Left lung (tissue), 4 donors: ENCODE measurements at regions not wholly inside any gene's neighbourhood (a gene's known extent, or its start where the extent isn't known, plus 50 kb on each side); places are given as distances from the start of the nearest gene placed in this dataset.

Experiments used
- ATAC-seq: fragments of 200-7000 bp; cut with Tn5 transposase; one replicate; pipeline ENCODE4 v1.9.1; 2020; ENCODE audit warnings: moderate library complexity
- DNase-seq, 4 donors: peaks; one replicate each; pipeline ENCODE4 v3.0.0-alpha.2; 2013 to 2020
- H3K27ac ChIP-seq, 2 donors: fragments of 200-600 bp; sonication (generic) in 1 of 2; one replicate each; pipeline versions ENCODE4 v1.5.0 to v1.8.0; 2020 to 2021
- H3K27me3 ChIP-seq, 2 donors: fragments of 200-600 bp; sonication (generic) in 1 of 2; one replicate each; pipeline versions ENCODE4 v1.5.0 to v1.8.0; 2020 to 2021
- H3K36me3 ChIP-seq, 2 donors: fragments of 200-600 bp; sonication (generic) in 1 of 2; one replicate each; pipeline versions ENCODE4 v1.5.0 to v1.8.0; 2020 to 2021
- H3K4me1 ChIP-seq, 2 donors: fragments of 200-600 bp; one replicate each; pipeline ENCODE4 v1.8.0; 2021
- H3K4me3 ChIP-seq, 2 donors: fragments of 200-600 bp; sonication (generic) in 1 of 2; one replicate each; pipeline versions ENCODE4 v1.5.0 to v1.8.0; 2020 to 2021; ENCODE audit warnings: mild to moderate bottlenecking in 1 of 2
- H3K9me3 ChIP-seq, 2 donors: fragments of 200-600 bp; sonication (generic) in 1 of 2; one replicate each; pipeline versions ENCODE4 v1.5.0 to v1.8.0; 2020 to 2021
- CTCF ChIP-seq, 2 donors: fragments of 200-600 bp; sonication (generic) in 1 of 2; IDR thresholded peaks; one replicate each; pipeline versions ENCODE4 v1.5.0 to v1.8.0; 2021; ENCODE audit warnings: antibody characterized with exemption in 2 of 2
- intact Hi-C, 2 donors: fragments of 100-400 bp; cut with DNase I; formaldehyde crosslinking; loops; one replicate each; pipeline versions ENCODE4 v1.11.2 to v1.14.2; 2022
- donor health status: DM: no; HTN: yes; CAD: no.
- donor health status: DM: no; HTN: no; CAD: no.

DNA sequence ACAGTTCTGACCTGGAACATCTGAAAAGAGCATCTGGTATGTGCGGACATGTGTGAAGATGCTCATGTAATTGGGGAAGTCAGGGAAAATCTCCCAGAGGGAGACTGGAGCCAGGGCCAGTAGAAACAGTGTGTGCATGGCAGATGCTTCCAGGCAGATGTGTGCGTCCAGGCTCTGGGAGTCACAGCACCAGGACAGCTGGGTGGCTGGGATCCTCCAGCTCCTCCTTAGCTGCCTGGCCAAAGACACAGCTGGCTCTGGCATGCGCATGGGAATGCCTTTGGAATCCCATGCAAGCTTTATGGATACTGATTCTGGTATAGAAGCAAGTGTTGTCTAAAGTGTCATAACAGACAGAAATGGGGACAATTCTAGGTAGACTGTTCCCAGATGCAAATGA, 369.7 kb downstream of the INSIG2 start:
- no peaks in the 10 kb centered on the region for H3K27me3 ChIP-seq
- no peaks in the 10 kb centered on the region for H3K36me3 ChIP-seq
- intact Hi-C loops = no loop called here
- H3K9me3 ChIP-seq = no peaks in the 10 kb centered on the region
- no peak for DNase-seq
- no peaks in the 10 kb centered on the region for H3K4me1 ChIP-seq
- no peak overlapping the region for H3K4me3 ChIP-seq
- no peak overlapping the region for H3K27ac ChIP-seq
- no peak for TF ChIP-seq CTCF (IDR thresholded peaks at IDR 0.05)
- no peak for ATAC-seq

- intact Hi-C loops = no loop called here
- DNase-seq = no peak
Observed at GRCh38 chr2:118449401-118449800, 361.1 kb downstream of the INSIG2 start.

DNA sequence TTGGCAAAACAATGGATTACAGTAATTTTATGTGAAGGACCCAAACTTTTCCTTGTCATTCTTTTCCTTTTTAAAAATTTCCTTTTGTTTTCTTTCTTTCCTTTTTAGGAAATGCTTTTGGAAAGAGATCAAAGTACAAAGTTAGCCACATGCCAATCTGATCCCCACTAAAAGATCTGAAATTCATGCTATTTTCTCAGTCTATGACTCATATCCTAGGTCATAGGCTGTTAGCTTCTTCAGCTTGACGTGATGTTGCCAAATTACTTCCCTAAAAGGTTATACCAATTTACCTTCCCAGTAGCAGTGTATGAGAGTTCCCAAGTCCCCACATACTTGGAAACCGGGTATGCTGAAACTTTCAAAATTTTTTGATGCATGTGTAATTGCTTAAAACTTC, 355.3 kb downstream of the INSIG2 start:
- H3K4me3 ChIP-seq = no peak overlapping the region
- TF ChIP-seq CTCF (IDR thresholded peaks at IDR 0.05) = no peak
- H3K9me3 ChIP-seq = no peaks in the 10 kb centered on the region
- DNase-seq = no peak
- no peak for ATAC-seq
- no peaks in the 10 kb centered on the region for H3K27me3 ChIP-seq
- no peaks in the 10 kb centered on the region for H3K4me1 ChIP-seq
- no peaks in the 10 kb centered on the region for H3K36me3 ChIP-seq
- H3K27ac ChIP-seq = no peak overlapping the region
- intact Hi-C loops = no loop called here

More at GRCh38 chr2:118449401-118449800, 361.1 kb downstream of the INSIG2 start:
- ATAC-seq = no peak
- Histone ChIP-seq H3K9me3 (no peaks in the 10 kb centered on the region), H3K27me3 (no peaks in the 10 kb centered on the region), H3K27ac (no peak overlapping the region), H3K36me3 (no peaks in the 10 kb centered on the region), H3K4me1 (no peaks in the 10 kb centered on the region), H3K4me3 (no peak overlapping the region)
- TF ChIP-seq CTCF (IDR thresholded peaks at IDR 0.05) = no peak

- intact Hi-C loops = no loop called here
- no peak overlapping the region for H3K4me3 ChIP-seq
- TF ChIP-seq CTCF (IDR thresholded peaks at IDR 0.05) = no peak
Observed at GRCh38 chr2:118442996-118443553, 354.8 kb downstream of the INSIG2 start.

DNA sequence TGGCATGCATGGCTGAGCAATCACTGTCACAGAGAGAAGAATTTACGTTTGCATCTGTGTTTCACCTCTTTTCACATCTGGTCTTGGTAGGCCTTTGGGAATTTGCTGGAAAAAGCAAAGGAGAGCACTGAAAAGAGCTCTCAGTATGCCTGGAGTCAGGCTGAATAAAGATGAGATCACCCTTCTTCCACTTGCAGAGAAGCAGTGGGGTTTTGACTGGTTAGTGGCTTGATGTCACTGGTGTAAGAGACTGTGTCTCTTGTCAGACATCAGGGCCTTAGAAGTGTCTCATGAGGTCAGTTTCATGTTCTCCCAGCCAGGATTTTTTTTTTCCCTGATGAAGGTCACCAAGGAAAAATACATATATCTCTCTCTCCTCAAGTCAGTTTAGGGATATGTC, 353.8 kb downstream of the INSIG2 start:
- Histone ChIP-seq H3K9me3 (no peaks in the 10 kb centered on the region), H3K27ac (no peak overlapping the region), H3K36me3 (no peaks in the 10 kb centered on the region), H3K27me3 (no peaks in the 10 kb centered on the region), H3K4me1 (no peaks in the 10 kb centered on the region), H3K4me3 (no peak overlapping the region)
- intact Hi-C loops = no loop called here
- DNase-seq = no peak
- no peak for TF ChIP-seq CTCF (IDR thresholded peaks at IDR 0.05)
- ATAC-seq = no peak

More at GRCh38 chr2:118442996-118443553, 354.8 kb downstream of the INSIG2 start:
- H3K4me1 ChIP-seq = no peaks in the 10 kb centered on the region
- H3K9me3 ChIP-seq = no peaks in the 10 kb centered on the region
- no peak overlapping the region for H3K27ac ChIP-seq
- ATAC-seq = no peak
- H3K27me3 ChIP-seq = no peaks in the 10 kb centered on the region
- DNase-seq = no peak
- no peaks in the 10 kb centered on the region for H3K36me3 ChIP-seq
